ENCODE measurements at regions not wholly inside any gene's neighbourhood (a gene's known extent, or its start where the extent isn't known, plus 50 kb on each side); places are given as distances from the start of the nearest gene placed in this dataset.

DNA sequence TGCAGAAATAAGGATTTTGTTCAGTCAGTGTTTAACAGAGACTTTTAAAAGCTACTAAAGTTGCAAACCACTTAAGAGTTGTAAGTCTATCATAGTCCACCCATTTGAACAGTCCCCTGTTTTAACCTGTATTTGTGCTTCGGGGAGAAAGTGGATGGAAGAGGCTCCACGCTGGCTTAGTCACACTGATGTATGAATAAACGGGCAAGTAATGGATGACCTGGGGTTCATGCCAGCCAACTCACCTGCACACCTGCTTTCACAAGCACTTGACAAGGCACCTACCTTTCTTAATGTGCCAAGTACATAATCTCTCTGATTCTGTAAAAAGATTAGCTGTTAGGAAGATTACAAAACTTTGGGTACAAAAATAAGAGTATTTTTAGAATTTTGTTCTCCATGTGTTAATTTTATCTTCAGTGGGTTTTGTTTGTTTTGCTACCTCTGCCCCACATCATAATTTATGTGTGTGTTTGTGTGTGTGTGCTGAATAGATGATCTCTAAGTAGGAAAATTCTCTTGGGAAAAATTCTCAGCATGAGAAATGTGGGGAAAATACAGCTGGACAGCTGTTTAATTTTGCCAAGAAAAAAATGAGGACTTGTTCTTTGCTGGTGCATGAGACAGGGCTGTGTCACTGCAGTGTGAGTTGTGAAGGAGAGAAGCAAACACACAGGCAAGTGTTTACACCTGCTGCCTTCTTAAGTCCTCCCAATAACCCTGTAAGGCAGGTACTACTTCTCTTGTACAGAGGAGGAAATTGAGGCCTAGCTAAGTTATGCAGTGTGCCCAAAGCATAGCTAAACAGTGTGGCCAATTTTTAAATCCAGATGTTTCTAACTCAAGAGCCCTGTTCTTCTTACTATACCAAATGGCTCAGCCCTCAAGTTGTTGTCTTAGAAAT lies 181.2 kb upstream of the IL12A start:
- 73 to 90% (median 85%) methylated on average over 3 of the region's 3 CpGs for WGBS, 5 donors
- intact Hi-C loops (cut with DNase I; ENCODE audit: low total_unique reads), result loop anchor here (5.0 kb wide), 1 partner anchor 190 kb away; no protein-coding TSS in a partner anchor
- Histone ChIP-seq H3K27me3 (replicated peaks in 1 of 7) (no peaks in the 10 kb centered on the region), H3K27ac (no peak overlapping the region), H3K36me3 (no peaks in the 10 kb centered on the region), H3K9me3 (no peaks in the 10 kb centered on the region), H3K4me1 (peaks cover 0 to 10% (median 0%) of the 10 kb centered on the region in 6 donors), H3K4me3 (no peak overlapping the region)
- TF ChIP-seq POLR2AphosphoS5 (IDR thresholded peaks at IDR 0.05), result no peak
- TF ChIP-seq POLR2A (IDR thresholded peaks at IDR 0.05), result no peak
- TF ChIP-seq, protein P1, sequence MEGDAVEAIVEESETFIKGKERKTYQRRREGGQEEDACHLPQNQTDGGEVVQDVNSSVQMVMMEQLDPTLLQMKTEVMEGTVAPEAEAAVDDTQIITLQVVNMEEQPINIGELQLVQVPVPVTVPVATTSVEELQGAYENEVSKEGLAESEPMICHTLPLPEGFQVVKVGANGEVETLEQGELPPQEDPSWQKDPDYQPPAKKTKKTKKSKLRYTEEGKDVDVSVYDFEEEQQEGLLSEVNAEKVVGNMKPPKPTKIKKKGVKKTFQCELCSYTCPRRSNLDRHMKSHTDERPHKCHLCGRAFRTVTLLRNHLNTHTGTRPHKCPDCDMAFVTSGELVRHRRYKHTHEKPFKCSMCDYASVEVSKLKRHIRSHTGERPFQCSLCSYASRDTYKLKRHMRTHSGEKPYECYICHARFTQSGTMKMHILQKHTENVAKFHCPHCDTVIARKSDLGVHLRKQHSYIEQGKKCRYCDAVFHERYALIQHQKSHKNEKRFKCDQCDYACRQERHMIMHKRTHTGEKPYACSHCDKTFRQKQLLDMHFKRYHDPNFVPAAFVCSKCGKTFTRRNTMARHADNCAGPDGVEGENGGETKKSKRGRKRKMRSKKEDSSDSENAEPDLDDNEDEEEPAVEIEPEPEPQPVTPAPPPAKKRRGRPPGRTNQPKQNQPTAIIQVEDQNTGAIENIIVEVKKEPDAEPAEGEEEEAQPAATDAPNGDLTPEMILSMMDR (IDR thresholded peaks at IDR 0.05 in 8 of 11, conservative IDR thresholded peaks at IDR 0.05 in 3 of 11), result no peak
- DNase-seq, result no peak

DNA sequence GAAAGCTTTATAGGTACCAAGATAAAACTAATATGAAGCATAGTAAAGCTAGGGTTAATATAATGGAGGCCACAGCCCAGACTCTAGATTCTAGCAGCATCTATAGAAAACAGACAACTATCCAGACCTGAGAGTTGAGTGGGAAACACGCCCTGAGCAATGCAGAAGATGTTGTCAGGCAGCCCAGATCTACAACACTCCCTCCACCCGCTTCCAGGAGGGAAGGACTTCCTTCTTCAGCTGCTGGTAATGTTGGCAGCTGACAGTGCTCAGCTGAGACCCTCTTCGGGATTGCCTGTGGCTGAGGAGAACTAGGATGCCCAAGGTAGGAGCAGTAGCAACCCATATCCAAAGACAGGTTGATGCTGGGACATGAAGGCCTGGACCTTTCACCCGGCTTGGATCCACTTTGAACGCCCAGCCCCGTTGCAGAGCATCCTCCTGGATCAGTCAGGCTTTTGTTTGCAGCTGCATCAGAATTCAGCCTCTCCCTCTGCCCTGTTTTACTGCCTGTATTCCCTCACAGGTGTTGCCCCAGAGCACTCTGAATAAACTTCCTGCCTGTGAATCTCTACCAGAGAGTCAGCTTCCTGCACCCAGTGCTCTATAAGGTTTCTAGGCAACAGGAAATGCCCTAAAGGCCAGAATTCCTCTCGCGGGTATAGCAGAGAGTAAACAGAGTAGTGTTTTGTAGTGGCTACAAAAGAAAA lies 174.7 kb upstream of the IL12A start:
- no peak for DNase-seq
- TF ChIP-seq, protein P1 (IDR thresholded peaks at IDR 0.05 in 8 of 11, conservative IDR thresholded peaks at IDR 0.05 in 3 of 11), result no peak
- no peak for TF ChIP-seq POLR2A (IDR thresholded peaks at IDR 0.05)
- no peak for TF ChIP-seq POLR2AphosphoS5 (IDR thresholded peaks at IDR 0.05)
- Histone ChIP-seq H3K27me3 (replicated peaks in 1 of 7) (no peaks in the 10 kb centered on the region), H3K27ac (no peak overlapping the region), H3K36me3 (no peaks in the 10 kb centered on the region), H3K4me1 (peaks cover 0 to 24% (median 5%) of the 10 kb centered on the region in 6 donors), H3K9me3 (no peaks in the 10 kb centered on the region), H3K4me3 (no peak overlapping the region)
- intact Hi-C loops (cut with DNase I; ENCODE audit: low total_unique reads), result no loop called here
- 46 to 63% (median 54%) methylated on average over 7 to 8 of the region's 8 CpGs for WGBS, 5 donors

DNA sequence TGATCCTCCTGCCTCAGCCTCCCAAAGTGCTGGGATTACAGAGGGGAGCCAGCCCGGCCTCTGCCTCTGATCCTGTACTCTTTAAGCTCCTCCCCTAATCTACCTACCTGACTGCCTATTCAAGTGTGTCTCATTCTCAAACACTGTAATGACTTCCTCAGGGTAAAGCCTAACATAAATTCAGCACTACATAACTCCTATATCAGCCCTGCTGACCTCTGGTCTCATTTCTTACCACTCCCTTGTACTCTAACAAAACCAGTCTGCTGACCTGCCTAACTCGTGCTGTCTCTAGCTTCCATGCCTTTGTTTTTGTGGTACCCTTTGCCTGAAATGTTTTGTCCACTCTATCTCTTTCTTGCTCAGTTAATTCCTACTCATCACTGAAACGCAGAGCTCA lies 172.1 kb upstream of the IL12A start:
- H3K27ac ChIP-seq, result no peak overlapping the region
- no peaks in the 10 kb centered on the region for H3K36me3 ChIP-seq
- peaks cover 0 to 25% (median 5%) of the 10 kb centered on the region in 6 donors for H3K4me1 ChIP-seq
- 86 to 96% (median 88%) methylated on average over 3 of the region's 3 CpGs for WGBS, 5 donors
- no peak for DNase-seq
- TF ChIP-seq POLR2A (IDR thresholded peaks at IDR 0.05), result no peak
- intact Hi-C loops (cut with DNase I; ENCODE audit: low total_unique reads), result no loop called here
- no peaks in the 10 kb centered on the region for H3K27me3 ChIP-seq (replicated peaks in 1 of 7)
- H3K9me3 ChIP-seq, result no peaks in the 10 kb centered on the region
- H3K4me3 ChIP-seq, result no peak overlapping the region

DNA sequence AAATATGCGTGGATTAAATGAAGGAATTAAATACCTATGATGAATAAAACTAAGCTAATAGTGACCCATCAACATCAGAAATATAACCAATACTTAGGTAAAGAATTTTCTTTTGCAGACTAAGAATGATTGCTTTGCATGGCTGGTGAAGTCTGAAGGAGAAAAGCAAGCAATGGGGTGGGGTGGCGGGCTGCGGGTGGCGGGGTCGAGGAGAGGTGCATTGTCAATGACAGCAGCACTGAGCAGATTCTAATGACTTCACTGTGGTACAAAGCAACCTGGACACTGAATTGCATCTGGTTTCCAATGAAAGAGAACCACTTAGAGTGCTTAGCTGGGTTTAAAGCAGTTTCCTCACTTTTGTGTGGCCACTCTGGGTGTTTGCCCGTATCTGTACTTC lies 171.5 kb upstream of the IL12A start:
- intact Hi-C loops (cut with DNase I; ENCODE audit: low total_unique reads), result no loop called here
- Histone ChIP-seq H3K4me3 (no peak overlapping the region), H3K4me1 (peaks cover 0 to 25% (median 5%) of the 10 kb centered on the region in 6 donors), H3K36me3 (no peaks in the 10 kb centered on the region), H3K27me3 (replicated peaks in 1 of 7) (no peaks in the 10 kb centered on the region), H3K9me3 (no peaks in the 10 kb centered on the region), H3K27ac (no peak overlapping the region)
- 87 to 94% (median 91%) methylated on average over 6 of the region's 6 CpGs for WGBS, 5 donors
- no peak for DNase-seq
- TF ChIP-seq POLR2AphosphoS5 (IDR thresholded peaks at IDR 0.05), result no peak
- TF ChIP-seq POLR2A (IDR thresholded peaks at IDR 0.05), result no peak
- TF ChIP-seq, protein P1 (IDR thresholded peaks at IDR 0.05 in 8 of 11, conservative IDR thresholded peaks at IDR 0.05 in 3 of 11), result no peak

Data from spleen (tissue), 11 donors.